ENCODE measurements at regions not wholly inside any gene's neighbourhood (a gene's known extent, or its start where the extent isn't known, plus 50 kb on each side); places are given as distances from the start of the nearest gene placed in this dataset.

DNA sequence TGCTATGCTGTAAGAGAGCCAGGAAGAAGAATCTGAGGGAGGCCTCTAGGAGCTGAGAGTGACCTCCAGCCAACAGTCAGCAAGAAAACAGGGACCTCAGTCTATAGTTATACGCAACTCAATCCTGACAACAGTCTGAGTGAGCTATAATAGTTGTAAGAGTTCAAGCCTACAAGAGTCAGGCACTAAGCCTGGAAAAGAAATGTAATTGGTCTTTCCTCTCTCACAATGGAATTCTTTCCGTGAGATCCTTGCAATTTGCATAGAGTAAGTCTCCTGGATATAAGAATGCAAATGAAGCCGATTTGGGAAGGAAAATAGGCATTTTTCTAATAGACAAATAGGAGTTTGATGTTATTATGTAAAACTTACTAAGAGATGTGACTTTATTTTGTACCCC is 1332.6 kb upstream of the CELF4 start:
- DNase-seq: no peak

DNA sequence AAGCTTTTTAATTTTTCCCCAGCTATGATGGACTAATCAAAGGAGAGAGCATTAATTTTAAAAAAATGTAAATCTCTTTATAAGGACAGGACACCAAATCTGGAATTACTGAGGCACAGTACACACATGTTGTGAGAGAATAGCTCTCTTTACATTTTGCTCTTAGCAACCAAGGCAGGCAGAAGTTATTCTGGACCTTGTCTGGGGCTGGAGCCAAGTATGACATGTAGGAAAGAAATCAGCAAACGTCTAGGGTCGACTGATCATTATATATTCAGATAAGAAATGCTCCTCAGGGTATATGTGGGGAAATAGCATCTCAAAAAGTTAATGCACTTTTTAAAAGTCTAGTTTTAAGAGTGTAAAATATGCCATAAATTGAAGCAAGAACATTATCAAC is 1330.0 kb upstream of the CELF4 start:
- no peak for DNase-seq

DNA sequence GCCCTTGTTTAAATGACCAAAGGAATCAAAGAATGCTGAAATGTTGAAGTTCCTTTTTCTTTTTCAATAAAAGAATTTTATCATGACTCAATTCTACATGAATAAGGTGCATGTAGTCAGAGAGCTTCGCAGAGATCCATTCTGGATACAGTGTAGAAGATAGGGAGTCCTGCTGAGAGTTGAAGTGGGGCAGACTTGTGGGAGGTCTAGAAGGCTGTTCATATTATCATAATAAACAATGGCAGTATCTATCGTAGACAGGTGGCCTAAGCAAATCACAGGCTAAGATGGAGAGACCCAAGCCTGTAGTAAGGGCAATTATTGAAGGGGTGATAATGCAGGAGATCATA is 1322.0 kb upstream of the CELF4 start:
- DNase-seq: no peak

GRCh38 chr18:38886861-38887670 is 1321.5 kb upstream of the CELF4 start:
- DNase-seq: no peak

DNA sequence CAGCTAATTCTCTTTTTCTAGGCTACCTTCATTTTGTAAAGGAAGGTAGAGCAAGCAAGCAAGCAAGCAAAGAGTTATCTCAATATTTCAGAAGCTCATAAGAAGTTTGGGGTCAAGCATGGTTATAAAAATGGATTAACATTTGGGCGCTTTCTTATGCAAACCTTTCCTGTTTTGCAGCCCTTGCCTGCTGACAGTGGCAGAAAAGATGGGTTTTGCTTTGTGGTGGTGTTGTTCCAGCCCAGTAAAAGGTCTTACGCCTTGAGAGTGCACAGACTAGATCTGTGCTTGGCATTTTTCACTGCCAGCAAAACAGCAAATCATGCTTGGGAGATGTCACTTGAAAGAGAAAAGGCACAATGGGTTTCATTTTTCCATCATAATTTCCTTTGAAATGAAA is 1320.6 kb upstream of the CELF4 start:
- DNase-seq: no peak

DNA sequence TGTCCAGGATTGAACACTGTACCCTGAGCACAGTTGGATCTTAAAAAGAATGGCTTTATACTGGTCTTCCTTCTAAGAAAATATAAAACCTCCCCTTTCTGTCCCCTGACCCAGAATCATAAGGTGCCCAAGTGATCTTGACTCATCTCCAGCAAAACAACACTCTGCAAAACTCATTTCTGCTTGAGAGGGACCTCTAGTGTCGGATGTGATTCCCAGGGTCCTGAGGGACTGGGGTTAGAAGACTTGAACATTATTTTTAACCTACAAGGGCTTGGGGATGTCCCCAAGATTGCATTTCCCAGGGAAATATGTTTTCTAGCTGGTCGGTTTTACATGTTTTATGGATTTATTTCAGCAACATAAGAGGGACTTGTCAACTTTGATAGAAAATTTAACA is 1318.5 kb upstream of the CELF4 start:
- no peak for DNase-seq

DNA sequence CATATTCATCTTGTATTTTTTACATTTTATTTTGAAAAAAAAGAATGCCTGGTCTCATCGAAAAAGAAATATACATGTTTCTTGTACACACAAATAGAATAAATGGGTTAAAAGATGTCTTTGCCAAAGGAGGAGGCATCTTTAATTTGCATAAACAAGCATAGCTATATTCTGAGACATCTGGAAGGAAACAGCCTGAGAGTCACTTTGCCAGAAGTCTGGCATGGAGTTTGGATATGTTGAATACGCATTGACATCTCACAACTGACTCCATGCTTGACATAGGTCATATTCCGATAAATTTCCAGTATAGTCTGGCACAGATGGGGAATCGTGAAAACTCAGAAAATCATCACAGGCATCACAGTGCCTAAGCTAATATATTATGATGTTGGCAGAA is 1317.5 kb upstream of the CELF4 start:
- DNase-seq: no peak

DNA sequence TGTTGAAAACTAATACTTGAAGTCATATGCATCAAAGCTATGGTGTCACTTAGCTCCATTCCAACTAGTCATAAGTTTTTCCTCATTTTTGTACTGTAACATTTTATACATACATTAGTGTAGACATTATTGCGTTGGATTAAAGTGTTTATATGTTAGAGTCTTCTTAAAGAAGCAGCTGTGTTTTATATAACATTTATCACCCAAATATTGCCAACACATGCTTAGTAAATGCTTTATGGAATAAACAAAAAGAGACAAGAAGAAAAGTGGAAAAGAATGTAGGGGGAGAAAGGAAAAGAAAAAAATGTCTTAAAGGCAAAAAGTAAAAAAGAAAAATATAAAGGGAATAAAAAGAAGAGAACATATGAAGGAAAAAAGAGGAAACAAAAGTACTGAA is 1314.3 kb upstream of the CELF4 start:
- no peak for DNase-seq

GRCh38 chr18:38872342-38872741 is 1306.7 kb upstream of the CELF4 start:
- DNase-seq: no peak

DNA sequence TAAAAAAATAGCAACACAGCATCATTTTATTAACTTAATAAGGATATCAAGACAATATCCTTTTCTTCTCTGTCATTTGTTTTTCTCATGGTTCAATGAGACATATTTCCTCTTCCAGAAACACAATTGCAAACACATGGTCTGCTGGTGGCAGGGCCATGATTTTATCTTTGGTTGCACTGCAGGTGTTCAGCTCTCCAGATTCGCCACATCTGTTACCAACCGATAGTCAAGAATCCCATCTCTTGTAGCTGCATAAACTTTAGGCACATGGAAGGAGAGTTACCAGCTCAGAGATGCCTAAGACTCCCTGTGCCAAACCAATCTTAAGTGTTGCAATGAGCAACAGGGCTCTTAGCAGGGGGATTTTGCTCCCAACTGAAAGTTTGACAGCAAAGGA is 1303.2 kb upstream of the CELF4 start:
- DNase-seq: no peak

DNA sequence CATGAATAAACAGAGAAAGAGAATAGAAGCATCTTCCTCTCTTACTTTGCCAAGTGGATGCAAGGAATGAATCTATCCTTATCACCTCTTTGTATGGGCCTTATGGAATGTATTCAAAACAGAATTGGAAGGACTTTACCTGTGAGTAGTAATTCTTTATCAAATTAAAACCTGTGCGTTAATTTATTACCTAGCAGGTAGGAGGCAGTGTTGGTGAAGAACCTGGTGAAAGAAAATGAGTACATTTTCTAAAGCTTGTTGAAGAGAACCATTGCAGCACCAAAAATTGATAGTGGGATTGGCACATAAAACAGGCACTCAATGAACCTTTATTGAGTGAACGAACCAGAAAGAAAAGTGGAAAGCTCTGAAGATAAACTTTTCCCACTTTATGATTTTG is 1302.1 kb upstream of the CELF4 start:
- no peak for DNase-seq

DNA sequence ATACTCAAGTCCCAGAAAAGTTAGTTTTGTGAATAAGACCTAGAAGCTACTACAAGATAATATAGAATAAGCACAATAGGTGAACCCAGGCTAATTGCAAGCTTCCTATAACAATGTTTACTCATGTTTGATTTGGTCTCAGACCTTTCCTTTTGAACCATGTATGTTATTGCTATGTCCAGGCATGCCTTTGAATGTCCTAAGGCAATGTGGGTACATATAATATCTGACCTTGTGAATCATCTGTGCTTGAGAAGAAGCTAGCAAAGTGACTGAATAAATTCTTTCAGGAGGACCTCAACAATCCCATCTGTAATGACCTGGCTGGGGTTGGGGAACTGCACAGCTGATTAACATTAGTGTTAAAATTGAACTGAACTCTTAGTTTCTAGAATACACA is 1285.9 kb upstream of the CELF4 start:
- no peak for DNase-seq

DNA sequence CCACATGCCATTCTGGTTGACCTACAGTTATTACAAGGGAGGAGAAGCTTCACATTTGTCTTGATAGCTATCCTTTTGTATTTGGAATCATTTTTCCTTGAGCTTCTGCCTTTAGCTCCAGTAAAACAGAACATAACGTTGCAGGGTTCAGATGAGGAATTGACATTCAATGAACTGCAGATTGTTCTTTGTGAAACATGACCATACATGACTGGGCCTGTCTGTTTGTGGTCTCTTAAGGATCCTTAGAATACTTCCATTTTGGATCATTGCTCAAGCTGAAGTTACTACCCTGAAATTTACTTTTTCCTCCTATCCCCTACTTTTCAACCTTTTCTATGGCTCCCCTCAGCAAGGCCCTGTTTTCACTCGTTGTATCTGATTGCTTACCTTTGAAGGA is 1281.7 kb upstream of the CELF4 start:
- no peak for DNase-seq

DNA sequence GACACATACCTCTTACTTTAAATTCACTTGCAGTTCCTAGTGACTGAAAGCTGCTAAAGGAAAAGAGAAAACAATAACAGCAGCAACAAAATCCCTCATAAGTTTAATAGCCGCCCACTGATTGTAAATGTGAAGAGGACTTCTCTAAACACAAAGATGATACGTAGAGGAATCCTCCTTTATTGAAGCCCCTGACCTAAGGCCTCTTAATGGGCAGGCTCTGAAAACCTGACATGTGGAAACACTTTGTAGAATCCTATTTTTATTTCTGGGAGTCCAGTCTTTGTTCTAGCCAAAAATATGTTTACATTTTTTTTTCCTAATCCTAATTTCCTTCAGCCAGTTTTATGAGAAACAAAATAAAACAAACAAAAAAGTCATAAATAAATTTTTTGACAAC is 1277.7 kb upstream of the CELF4 start:
- DNase-seq: no peak

DNA sequence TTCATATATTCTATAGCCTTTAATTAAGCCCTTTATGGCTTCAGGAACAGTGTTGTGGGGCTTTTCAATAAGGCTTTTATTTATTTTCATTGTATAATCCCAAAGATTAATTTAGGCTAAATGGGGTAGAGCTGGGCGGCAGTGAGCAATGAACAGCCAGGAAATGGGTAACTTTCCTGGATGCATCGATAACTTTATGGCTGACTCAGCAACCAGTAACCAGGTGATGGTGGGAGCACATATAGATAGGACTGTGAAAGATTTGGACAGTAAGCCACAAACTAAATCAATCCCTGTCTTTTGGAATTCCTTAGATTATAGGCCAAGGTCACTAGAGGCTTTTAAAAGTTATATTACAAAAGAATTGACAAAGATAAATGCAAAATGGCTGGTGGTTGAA is 1260.6 kb upstream of the CELF4 start:
- no peak for DNase-seq

GRCh38 chr18:38811209-38811608 is 1245.6 kb upstream of the CELF4 start:
- DNase-seq: no peak

GRCh38 chr18:38810789-38811188 is 1245.2 kb upstream of the CELF4 start:
- no peak for DNase-seq

- DNase-seq: no peak
Observed at GRCh38 chr18:38807915-38808314, 1242.3 kb upstream of the CELF4 start.

DNA sequence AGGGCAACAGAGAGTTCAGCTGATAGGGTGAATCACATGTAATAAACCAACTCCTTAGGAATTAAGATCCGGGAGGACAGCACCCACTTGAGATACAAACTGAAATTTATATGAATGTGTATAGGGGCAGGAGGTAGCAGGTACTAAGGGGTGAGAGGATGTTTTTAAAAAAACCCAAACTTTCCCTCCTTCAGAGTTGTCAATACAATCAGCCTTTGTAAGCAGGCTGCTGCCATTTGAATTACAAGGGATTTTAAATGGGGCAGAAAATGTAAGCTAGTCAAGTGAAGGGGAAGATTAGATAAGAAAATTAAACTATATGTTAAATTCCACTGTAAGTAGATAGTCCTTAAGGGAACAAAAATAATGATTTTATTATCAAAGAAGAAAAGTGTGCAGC is 1239.7 kb upstream of the CELF4 start:
- DNase-seq: no peak

DNA sequence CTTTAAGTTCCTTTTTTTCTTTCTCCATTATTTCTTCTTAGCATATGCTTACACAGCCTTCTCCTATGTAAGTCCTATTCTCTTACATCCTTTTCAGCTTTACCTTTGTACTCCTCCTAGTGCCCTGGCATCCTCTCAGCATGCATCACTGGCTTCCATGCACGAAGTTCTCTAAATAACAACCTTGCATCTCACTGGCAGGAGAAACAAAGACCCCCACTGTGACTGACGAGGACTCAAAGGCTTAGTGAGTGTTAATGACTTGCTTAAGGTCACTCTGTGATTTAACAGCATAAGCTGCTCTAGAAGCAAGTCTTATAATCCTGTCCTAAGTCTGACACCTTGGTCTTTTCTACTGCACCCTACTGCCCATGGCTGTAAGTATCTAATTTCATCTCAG is 1236.0 kb upstream of the CELF4 start:
- no peak for DNase-seq

DNA sequence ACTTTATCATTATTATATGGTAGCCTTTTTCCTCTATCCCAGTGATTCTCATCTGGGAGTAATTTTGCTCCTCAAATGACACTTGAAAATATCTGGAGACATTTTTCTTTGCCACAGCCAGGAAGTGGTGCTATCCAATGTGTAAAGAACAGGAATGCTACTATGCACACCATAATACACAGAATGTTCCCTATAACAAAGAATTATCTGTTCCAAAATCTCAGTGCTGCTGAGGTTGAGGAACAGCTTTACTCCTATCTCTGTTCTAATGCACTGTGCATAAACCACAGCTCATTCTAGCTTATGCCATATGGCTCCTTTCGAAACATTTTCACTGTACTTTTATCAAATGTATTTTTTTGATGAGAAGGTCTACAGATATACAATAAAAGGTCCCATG is 1231.2 kb upstream of the CELF4 start:
- no peak for DNase-seq

- DNase-seq: no peak
Observed at GRCh38 chr18:38792731-38793130, 1227.1 kb upstream of the CELF4 start.

GRCh38 chr18:38790786-38791185 is 1225.2 kb upstream of the CELF4 start:
- DNase-seq: no peak

DNA sequence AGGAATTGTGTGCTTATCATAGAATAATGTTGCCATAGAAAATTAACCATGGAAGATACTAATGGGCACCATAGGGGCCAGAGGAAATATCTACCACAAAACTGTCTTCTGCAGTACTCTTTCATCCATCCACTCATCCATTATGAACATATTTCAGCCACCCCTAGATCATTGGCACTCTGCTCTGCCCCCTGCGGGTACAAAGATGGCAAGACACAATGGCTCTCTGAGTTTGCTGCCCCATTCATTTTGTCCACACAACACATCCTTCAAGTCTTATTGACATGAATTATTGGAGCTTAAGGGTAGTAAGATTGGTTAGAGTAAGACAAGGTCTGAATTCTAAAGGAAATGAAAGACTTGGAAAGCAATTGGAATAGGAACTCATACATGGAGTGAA is 1224.7 kb upstream of the CELF4 start:
- DNase-seq: no peak

DNA sequence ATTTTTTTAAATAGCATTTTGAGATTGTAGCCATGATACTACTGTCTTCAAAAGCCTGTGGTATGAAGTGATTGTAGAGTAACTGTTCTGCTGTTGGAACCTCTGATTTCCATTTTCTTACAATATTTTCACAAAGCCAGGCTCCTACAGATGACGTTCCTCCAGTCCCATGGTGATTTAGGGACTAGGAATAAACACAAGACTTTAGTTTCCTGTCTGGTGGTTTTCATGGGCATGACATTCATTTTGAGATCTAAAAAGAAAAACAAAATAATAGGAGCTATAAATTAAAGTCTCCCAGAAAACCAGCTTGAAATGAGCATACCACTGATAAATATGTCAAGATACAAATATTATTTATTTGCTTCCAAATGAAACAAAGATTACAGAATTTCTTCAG is 1223.5 kb upstream of the CELF4 start:
- no peak for DNase-seq

- DNase-seq: no peak
Observed at GRCh38 chr18:38786906-38787305, 1221.3 kb upstream of the CELF4 start.
